IPS-20b (cell line): ENCODE measurements at regions not wholly inside any gene's neighbourhood (a gene's known extent, or its start where the extent isn't known, plus 50 kb on each side); places are given as distances from the start of the nearest gene placed in this dataset.

Experiments used
- H3K27ac ChIP-seq: one replicate; pipeline ENCODE4 v1.5.1; 2013; ENCODE audit warnings: low read length
- H3K27me3 ChIP-seq: 2 replicates; pipeline ENCODE4 v1.6.1; 2013; ENCODE audit warnings: mild to moderate bottlenecking, low read length, inconsistent platforms; ENCODE audit not compliant: insufficient read depth
- H3K36me3 ChIP-seq: 2 replicates; pipeline ENCODE4 v1.6.1; 2013; ENCODE audit warnings: low read depth, mild to moderate bottlenecking, inconsistent platforms, low read length, moderate library complexity; ENCODE audit not compliant: insufficient read depth
- H3K4me1 ChIP-seq: 2 replicates; pipeline ENCODE4 v1.6.1; 2013; ENCODE audit warnings: mild to moderate bottlenecking, control low read depth, inconsistent platforms, low read length, moderate library complexity; ENCODE audit not compliant: insufficient read depth
- H3K4me3 ChIP-seq: 2 replicates; pipeline ENCODE4 v1.5.1; 2013; ENCODE audit warnings: mild to moderate bottlenecking, low read length, inconsistent platforms
- H3K9ac ChIP-seq: 2 replicates; pipeline ENCODE4 v1.6.1; 2013; ENCODE audit warnings: low read depth, mild to moderate bottlenecking, inconsistent platforms, low read length, moderate library complexity
- H3K9me3 ChIP-seq: 2 replicates; pipeline ENCODE4 v1.6.1; 2013; ENCODE audit warnings: mild to moderate bottlenecking, low read depth, low read length, inconsistent platforms; ENCODE audit not compliant: insufficient read depth

DNA sequence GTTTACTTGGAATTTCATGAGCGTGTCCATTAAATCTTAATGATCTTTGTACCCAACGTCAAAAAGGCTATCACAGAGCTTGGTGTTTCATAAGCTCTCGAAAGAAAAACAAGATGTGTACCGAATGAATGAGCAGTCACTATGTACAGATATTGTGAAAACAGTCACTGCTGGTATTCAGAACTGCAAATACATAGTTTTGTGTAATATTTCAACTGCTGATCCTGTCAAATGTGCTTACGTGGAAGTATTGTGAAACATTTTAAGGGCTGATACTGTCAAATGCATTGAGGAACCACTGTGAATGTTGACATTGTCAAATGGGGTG is 184.2 kb upstream of the KLHL29 start:
- Histone ChIP-seq H3K27ac (no peak overlapping the region), H3K9me3 (no peaks in the 10 kb centered on the region), H3K27me3 (no peaks in the 10 kb centered on the region), H3K4me1 (no peaks in the 10 kb centered on the region), H3K4me3 (no peak overlapping the region), H3K36me3 (no peaks in the 10 kb centered on the region), H3K9ac (no peak overlapping the region)

- H3K4me3 ChIP-seq: no peak overlapping the region
- H3K9me3 ChIP-seq: no peaks in the 10 kb centered on the region
- H3K36me3 ChIP-seq: no peaks in the 10 kb centered on the region
- no peak overlapping the region for H3K9ac ChIP-seq
- no peaks in the 10 kb centered on the region for H3K4me1 ChIP-seq
- no peak overlapping the region for H3K27ac ChIP-seq
- no peaks in the 10 kb centered on the region for H3K27me3 ChIP-seq
These were observed 181.6 kb upstream of the KLHL29 start for GRCh38 chr2:23203383-23203782.

GRCh38 chr2:23204685-23205242 is 180.2 kb upstream of the KLHL29 start:
- H3K9me3 ChIP-seq: no peaks in the 10 kb centered on the region
- H3K27ac ChIP-seq: no peak overlapping the region
- H3K4me1 ChIP-seq: no peaks in the 10 kb centered on the region
- H3K4me3 ChIP-seq: no peak overlapping the region
- H3K36me3 ChIP-seq: no peaks in the 10 kb centered on the region
- no peak overlapping the region for H3K9ac ChIP-seq
- no peaks in the 10 kb centered on the region for H3K27me3 ChIP-seq

DNA sequence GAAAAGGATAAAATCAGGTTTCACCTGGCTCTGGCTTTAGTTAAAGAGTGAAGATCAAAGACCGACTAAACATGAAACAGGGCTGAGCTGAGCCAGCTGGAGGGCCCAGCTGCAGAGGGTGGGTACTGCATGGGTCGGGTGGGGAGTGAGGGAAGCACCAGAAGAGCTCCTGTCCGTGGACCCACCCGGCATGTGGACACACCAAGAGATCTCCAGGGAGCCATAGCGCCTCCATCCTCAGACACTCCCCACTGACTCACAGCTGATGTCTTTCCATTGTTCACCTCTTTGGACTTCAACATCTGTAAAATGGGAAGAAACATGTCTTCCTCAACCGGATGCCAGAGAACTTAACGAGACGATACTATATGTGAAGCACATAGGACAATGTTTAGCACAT is 178.3 kb upstream of the KLHL29 start:
- Histone ChIP-seq H3K27me3 (no peaks in the 10 kb centered on the region), H3K4me3 (no peak overlapping the region), H3K36me3 (no peaks in the 10 kb centered on the region), H3K9me3 (no peaks in the 10 kb centered on the region), H3K9ac (no peak overlapping the region), H3K4me1 (no peaks in the 10 kb centered on the region), H3K27ac (no peak overlapping the region)

DNA sequence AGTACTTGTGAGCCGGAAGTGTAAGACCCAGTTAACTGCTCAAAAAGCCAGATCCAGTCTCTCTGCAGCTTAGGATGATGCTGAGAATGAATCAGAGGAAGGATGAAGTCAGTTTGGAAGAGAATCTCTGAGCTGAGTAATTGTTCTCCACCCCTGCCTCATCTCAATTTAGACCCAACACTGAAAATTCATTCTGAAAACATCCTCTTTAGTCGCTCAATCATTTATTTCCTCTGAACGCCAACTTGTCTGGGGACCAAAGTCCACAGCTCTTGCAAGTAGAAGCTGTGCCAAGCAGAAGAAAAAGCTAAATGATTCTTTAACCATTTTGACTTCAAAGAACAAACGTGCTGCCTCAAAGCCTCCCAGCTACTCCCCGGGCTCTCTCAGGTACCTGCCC is 177.1 kb upstream of the KLHL29 start:
- Histone ChIP-seq H3K4me3 (no peak overlapping the region), H3K9me3 (no peaks in the 10 kb centered on the region), H3K27ac (no peak overlapping the region), H3K27me3 (no peaks in the 10 kb centered on the region), H3K36me3 (no peaks in the 10 kb centered on the region), H3K4me1 (no peaks in the 10 kb centered on the region), H3K9ac (no peak overlapping the region)

- Histone ChIP-seq H3K27ac (no peak overlapping the region), H3K9me3 (no peaks in the 10 kb centered on the region), H3K4me3 (no peak overlapping the region), H3K36me3 (no peaks in the 10 kb centered on the region), H3K27me3 (no peaks in the 10 kb centered on the region), H3K9ac (no peak overlapping the region), H3K4me1 (no peaks in the 10 kb centered on the region)
These were observed 176.6 kb upstream of the KLHL29 start for GRCh38 chr2:23208339-23208738.

DNA sequence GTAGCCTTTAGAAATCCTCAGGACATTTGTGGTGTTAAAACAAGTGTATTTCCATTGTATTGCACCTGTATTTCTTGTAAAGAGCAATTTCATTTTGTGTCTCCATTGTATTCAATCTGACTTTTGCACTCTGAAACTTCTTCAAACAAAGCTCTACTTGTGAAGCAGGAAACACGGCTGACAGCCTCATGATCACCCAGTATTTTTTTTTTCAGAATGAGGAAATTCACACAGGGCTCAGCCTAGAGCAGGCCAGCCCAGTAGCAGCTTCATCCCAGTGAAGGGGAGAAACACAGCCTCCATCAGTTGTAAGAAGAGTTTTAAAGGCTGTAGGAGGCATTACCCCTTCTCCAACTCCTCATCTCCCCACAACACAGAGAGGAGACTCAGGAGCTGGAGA is 175.9 kb upstream of the KLHL29 start:
- Histone ChIP-seq H3K27ac (no peak overlapping the region), H3K4me1 (no peaks in the 10 kb centered on the region), H3K9ac (no peak overlapping the region), H3K36me3 (no peaks in the 10 kb centered on the region), H3K9me3 (no peaks in the 10 kb centered on the region), H3K27me3 (no peaks in the 10 kb centered on the region), H3K4me3 (no peak overlapping the region)

- Histone ChIP-seq H3K27ac (no peak overlapping the region), H3K27me3 (no peaks in the 10 kb centered on the region), H3K4me1 (no peaks in the 10 kb centered on the region), H3K9ac (no peak overlapping the region), H3K36me3 (no peaks in the 10 kb centered on the region), H3K9me3 (no peaks in the 10 kb centered on the region), H3K4me3 (no peak overlapping the region)
These were observed 172.9 kb upstream of the KLHL29 start for GRCh38 chr2:23211987-23212583.

GRCh38 chr2:23213196-23213595 is 171.8 kb upstream of the KLHL29 start:
- Histone ChIP-seq H3K9ac (no peak overlapping the region), H3K9me3 (no peaks in the 10 kb centered on the region), H3K27me3 (no peaks in the 10 kb centered on the region), H3K27ac (no peak overlapping the region), H3K4me1 (no peaks in the 10 kb centered on the region), H3K4me3 (no peak overlapping the region), H3K36me3 (no peaks in the 10 kb centered on the region)

GRCh38 chr2:23215016-23215415 is 170.0 kb upstream of the KLHL29 start:
- Histone ChIP-seq H3K36me3 (no peaks in the 10 kb centered on the region), H3K4me3 (no peak overlapping the region), H3K4me1 (no peaks in the 10 kb centered on the region), H3K9ac (no peak overlapping the region), H3K27ac (no peak overlapping the region), H3K27me3 (no peaks in the 10 kb centered on the region), H3K9me3 (no peaks in the 10 kb centered on the region)

DNA sequence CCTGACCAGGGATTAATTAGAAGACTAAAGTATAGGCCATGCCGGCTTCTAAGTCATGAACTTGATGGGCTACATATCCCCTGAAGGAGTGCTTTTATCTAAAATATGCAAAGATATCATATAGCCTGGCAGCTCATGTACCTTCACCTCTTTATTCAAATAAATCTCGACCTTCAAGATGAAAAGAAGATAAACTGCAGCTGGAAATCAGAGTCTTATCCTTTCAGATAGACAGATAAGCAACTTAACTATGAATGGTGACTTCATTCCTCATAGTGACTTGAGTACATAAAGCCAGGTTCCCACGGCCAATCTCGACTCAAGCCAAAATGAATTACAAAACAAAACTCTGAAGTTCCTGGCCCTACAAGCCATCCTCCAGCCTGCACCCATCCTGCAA is 165.3 kb upstream of the KLHL29 start:
- no peaks in the 10 kb centered on the region for H3K36me3 ChIP-seq
- H3K27ac ChIP-seq: no peak overlapping the region
- no peaks in the 10 kb centered on the region for H3K9me3 ChIP-seq
- no peaks in the 10 kb centered on the region for H3K27me3 ChIP-seq
- H3K4me1 ChIP-seq: no peaks in the 10 kb centered on the region
- H3K4me3 ChIP-seq: no peak overlapping the region
- H3K9ac ChIP-seq: no peak overlapping the region

DNA sequence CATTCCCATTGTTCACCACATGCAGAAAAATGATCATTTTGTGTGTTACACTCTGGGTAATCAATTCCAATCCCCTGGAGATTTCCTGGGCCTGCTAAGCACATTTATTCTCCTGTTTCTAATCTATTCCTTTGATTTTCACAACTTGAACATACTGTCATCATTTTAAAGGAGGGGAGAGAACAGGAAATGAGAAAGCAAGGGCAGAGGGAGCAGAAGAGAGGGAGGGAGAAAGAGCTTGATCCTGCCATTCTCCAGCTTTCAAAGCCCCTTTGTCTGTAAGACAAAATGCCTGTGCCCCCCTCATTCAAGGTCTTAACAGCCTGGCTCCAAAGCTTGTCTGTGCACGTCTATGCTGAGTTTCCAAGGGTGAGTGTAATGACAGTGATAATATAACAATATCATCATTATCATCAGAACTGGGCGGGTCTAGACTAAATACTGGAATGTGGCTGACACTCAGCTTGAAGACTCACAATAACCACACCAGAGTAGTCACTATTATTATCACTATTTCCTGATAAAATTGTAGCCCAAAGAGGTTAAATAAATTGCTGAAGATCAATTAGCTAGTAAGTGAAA is 164.4 kb upstream of the KLHL29 start:
- Histone ChIP-seq H3K27me3 (no peaks in the 10 kb centered on the region), H3K9ac (no peak overlapping the region), H3K4me1 (no peaks in the 10 kb centered on the region), H3K9me3 (no peaks in the 10 kb centered on the region), H3K36me3 (no peaks in the 10 kb centered on the region), H3K4me3 (no peak overlapping the region), H3K27ac (no peak overlapping the region)
